ENCODE measurements at regions not wholly inside any gene's neighbourhood (a gene's known extent, or its start where the extent isn't known, plus 50 kb on each side); places are given as distances from the start of the nearest gene placed in this dataset.

- Histone ChIP-seq H4K20me1 (replicated peaks; ENCODE audit: control insufficient read depth, insufficient read depth, low read length) (no peaks in the 10 kb centered on the region), H3K9ac (ENCODE audit: insufficient read depth in 1 of 2, low read depth in 2 of 2, low read length in 2 of 2) (no peak overlapping the region), H3K79me2 (ENCODE audit: control insufficient read depth, insufficient read depth, low read length) (no peaks in the 10 kb centered on the region), H3K9me3 (replicated peaks; ENCODE audit: control insufficient read depth, insufficient read depth, low read depth, low read length) (no peaks in the 10 kb centered on the region; the same call in 1 of the 2 replicates), H3K4me1 (replicated peaks in 1 of 2; ENCODE audit: control insufficient read depth in 2 of 2, insufficient read depth in 2 of 2, low read length in 2 of 2) (no peaks in the 10 kb centered on the region), H3K4me2 (ENCODE audit: insufficient read depth, low read length) (no peak overlapping the region), H3K9me1 (ENCODE audit: control insufficient read depth, insufficient read depth, low read length) (no peaks in the 10 kb centered on the region), H3K27ac (ENCODE audit: extremely low read depth, low read depth, low read length) (no peak overlapping the region), H3K4me3 (no peak overlapping the region), H2AFZ (ENCODE audit: low read depth, low read length) (no peak overlapping the region), H3K27me3 (ENCODE audit: control insufficient read depth in 2 of 2, insufficient read depth in 2 of 2, low read length in 2 of 2) (no peaks in the 10 kb centered on the region), H3K36me3 (ENCODE audit: control insufficient read depth, insufficient read depth, low read length) (no peaks in the 10 kb centered on the region)
- FAIRE-seq: no peak
- in situ Hi-C loops (cut with MboI) (no loop called here), intact Hi-C loops (cut with micrococcal nuclease) (no loop called here)
- POLR2A ChIA-PET: no interaction called here
- no peak for DNase-seq (ENCODE audit: extremely low read depth in 1 of 4, low spot score in 3 of 4)
- ATAC-seq: no peak
- TF ChIP-seq CHD4 (IDR thresholded peaks at IDR 0.05; ENCODE audit: insufficient read depth, insufficient replicate concordance, low read depth, low read length, poor library complexity, severe bottlenecking): no peak
- TF ChIP-seq XRCC5 (IDR thresholded peaks at IDR 0.05; ENCODE audit: low read depth, low read length): no peak
- no peak for TF ChIP-seq NR2F6 (CRISPR knock-in tag; IDR thresholded peaks at IDR 0.05)
- no peak for TF ChIP-seq ZNF212 (CRISPR knock-in tag; IDR thresholded peaks at IDR 0.05)
- TF ChIP-seq ZNF655 (CRISPR knock-in tag; IDR thresholded peaks at IDR 0.05): no peak
- no peak for TF ChIP-seq ZNF134 (CRISPR knock-in tag; conservative IDR thresholded peaks at IDR 0.05)
- no TSS peak for BruUV-seq (replicated peaks)
- CTCF ChIA-PET (ENCODE audit: low intra/inter-chr PET ratio): no interaction called here
- WGBS (ENCODE audit: insufficient coverage, low coverage, missing lambda C conversion rate): 10% methylated on average over 4 of the region's 4 CpGs
Observed at GRCh38 chr21:20373031-20373430, 625.2 kb upstream of the NCAM2 start.

GRCh38 chr21:20377250-20377649 lies 621.0 kb upstream of the NCAM2 start:
- no TSS peak for BruUV-seq (replicated peaks)
- intact Hi-C loops (cut with micrococcal nuclease): no loop called here
- FAIRE-seq: no peak
- no peak for TF ChIP-seq KLF10 (CRISPR knock-in tag; IDR thresholded peaks at IDR 0.05)
- TF ChIP-seq FIP1L1 (IDR thresholded peaks at IDR 0.05; ENCODE audit: low read depth, low read length, poor library complexity, severe bottlenecking): no peak
- TF ChIP-seq HIVEP1 (CRISPR knock-in tag; IDR thresholded peaks at IDR 0.05): no peak
- no peak for TF ChIP-seq MTF1 (CRISPR knock-in tag; IDR thresholded peaks at IDR 0.05; ENCODE audit: borderline replicate concordance)
- TF ChIP-seq SRF (CRISPR knock-in tag; IDR thresholded peaks at IDR 0.05): no peak
- no peak for TF ChIP-seq SPI1 (IDR thresholded peaks at IDR 0.05; ENCODE audit: borderline replicate concordance, low read depth, low read length)
- TF ChIP-seq NR2F6 (CRISPR knock-in tag; IDR thresholded peaks at IDR 0.05): no peak
- no peak for TF ChIP-seq HDAC8 (tag; IDR thresholded peaks at IDR 0.05)
- TF ChIP-seq, protein P1, sequence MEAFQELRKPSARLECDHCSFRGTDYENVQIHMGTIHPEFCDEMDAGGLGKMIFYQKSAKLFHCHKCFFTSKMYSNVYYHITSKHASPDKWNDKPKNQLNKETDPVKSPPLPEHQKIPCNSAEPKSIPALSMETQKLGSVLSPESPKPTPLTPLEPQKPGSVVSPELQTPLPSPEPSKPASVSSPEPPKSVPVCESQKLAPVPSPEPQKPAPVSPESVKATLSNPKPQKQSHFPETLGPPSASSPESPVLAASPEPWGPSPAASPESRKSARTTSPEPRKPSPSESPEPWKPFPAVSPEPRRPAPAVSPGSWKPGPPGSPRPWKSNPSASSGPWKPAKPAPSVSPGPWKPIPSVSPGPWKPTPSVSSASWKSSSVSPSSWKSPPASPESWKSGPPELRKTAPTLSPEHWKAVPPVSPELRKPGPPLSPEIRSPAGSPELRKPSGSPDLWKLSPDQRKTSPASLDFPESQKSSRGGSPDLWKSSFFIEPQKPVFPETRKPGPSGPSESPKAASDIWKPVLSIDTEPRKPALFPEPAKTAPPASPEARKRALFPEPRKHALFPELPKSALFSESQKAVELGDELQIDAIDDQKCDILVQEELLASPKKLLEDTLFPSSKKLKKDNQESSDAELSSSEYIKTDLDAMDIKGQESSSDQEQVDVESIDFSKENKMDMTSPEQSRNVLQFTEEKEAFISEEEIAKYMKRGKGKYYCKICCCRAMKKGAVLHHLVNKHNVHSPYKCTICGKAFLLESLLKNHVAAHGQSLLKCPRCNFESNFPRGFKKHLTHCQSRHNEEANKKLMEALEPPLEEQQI (IDR thresholded peaks at IDR 0.05): no peak
- no peak for TF ChIP-seq SMAD4 (CRISPR knock-in tag; conservative IDR thresholded peaks at IDR 0.05)

More at GRCh38 chr21:20377250-20377649, 621.0 kb upstream of the NCAM2 start:
- Histone ChIP-seq H4K20me1 (replicated peaks; ENCODE audit: control insufficient read depth, insufficient read depth, low read length) (no peaks in the 10 kb centered on the region), H3K4me2 (ENCODE audit: insufficient read depth, low read length) (no peak overlapping the region), H2AFZ (ENCODE audit: low read depth, low read length) (no peak overlapping the region), H3K9ac (ENCODE audit: insufficient read depth in 1 of 2, low read depth in 2 of 2, low read length in 2 of 2) (no peak overlapping the region), H3K27ac (ENCODE audit: extremely low read depth, low read depth, low read length) (no peak overlapping the region), H3K27me3 (ENCODE audit: control insufficient read depth in 2 of 2, insufficient read depth in 2 of 2, low read length in 2 of 2) (no peaks in the 10 kb centered on the region), H3K9me1 (ENCODE audit: control insufficient read depth, insufficient read depth, low read length) (no peaks in the 10 kb centered on the region), H3K79me2 (ENCODE audit: control insufficient read depth, insufficient read depth, low read length) (no peaks in the 10 kb centered on the region), H3K9me3 (replicated peaks; ENCODE audit: control insufficient read depth, insufficient read depth, low read depth, low read length) (no peaks in the 10 kb centered on the region; the same call in 1 of the 2 replicates), H3K4me1 (replicated peaks in 1 of 2; ENCODE audit: control insufficient read depth in 2 of 2, insufficient read depth in 2 of 2, low read length in 2 of 2) (no peaks in the 10 kb centered on the region), H3K36me3 (ENCODE audit: control insufficient read depth, insufficient read depth, low read length) (no peaks in the 10 kb centered on the region), H3K4me3 (no peak overlapping the region)
- WGBS (ENCODE audit: insufficient coverage, low coverage, missing lambda C conversion rate): 0% methylated on average over 1 of the region's 1 CpG
- ChIA-PET POLR2A (no interaction called here), CTCF (ENCODE audit: low intra/inter-chr PET ratio) (no interaction called here)
- DNase-seq (ENCODE audit: extremely low read depth in 1 of 4, low spot score in 3 of 4) (no peak), ATAC-seq (no peak)
- in situ Hi-C loops (cut with MboI): no loop called here

All from K562 (cell line).